Germinal center (tissue), 1 donor: ENCODE measurements at regions not wholly inside any gene's neighbourhood (a gene's known extent, or its start where the extent isn't known, plus 50 kb on each side); places are given as distances from the start of the nearest gene placed in this dataset.
"Not testable (repeated sequence)": the region's sequence is repeated elsewhere in the genome, so short reads cannot be mapped to it uniquely, and the experiment has no call there.

Experiments used
- DNase-seq: peaks from one replicate; pipeline ENCODE4 v3.0.0; 2012; ENCODE audit warnings: mixed read lengths, low spot score

DNA sequence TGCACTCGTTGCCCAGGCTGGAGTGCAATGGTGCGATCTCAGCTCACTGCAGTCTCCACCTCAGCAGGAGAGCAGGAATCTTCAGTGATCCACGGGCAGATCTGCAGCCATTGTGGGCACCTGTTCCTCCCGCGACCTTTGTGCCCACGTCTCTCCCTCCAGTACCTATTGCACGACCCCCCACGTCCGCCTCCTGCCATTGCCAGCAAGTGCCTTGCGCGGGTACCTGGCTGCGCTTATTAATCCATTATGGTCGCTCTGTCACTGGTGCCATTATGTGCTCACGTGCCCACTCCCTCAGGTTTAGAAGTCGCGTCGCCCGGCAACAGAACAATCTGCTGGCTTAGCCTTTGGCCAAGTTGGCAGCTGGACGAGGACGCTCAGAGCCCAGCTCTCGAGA, 146.2 kb upstream of the C1QTNF3 start:
- not testable (repeated sequence) for DNase-seq

DNA sequence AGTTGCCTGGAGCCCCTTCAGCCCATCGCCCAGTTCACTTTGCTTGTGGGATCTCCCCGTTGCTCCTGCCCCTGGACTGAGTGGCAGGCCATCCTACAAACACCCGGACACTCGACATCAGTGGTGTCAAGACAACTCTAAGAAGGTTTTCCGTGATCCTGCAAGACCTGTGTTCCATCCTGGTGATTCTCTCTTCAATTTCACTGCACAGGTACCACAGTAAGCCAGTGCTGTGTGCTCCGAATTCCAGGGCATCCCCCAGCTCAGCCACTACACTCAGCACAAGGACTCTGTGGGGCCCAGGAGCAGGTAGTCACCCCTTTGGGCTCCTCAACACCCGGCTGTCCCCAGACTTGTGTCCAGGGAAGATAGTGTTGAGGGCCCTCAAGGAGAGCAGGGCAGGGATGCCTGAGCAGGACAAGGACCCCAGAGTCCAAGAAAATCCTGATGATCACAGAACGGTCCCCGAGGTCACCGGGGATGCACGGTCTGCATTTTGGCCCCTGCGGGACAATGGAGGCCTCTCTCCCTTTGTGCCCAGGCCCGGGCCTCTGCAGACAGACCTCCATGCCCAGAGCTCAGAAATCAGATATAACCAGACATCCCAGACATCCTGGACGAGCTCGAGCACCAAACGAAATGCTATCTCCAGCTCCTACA, 146.9 kb upstream of the C1QTNF3 start:
- DNase-seq = peak; percentile 2

GRCh38 chr5:34190466-34190865, 147.5 kb upstream of the C1QTNF3 start:
- DNase-seq = not testable (repeated sequence)

DNA sequence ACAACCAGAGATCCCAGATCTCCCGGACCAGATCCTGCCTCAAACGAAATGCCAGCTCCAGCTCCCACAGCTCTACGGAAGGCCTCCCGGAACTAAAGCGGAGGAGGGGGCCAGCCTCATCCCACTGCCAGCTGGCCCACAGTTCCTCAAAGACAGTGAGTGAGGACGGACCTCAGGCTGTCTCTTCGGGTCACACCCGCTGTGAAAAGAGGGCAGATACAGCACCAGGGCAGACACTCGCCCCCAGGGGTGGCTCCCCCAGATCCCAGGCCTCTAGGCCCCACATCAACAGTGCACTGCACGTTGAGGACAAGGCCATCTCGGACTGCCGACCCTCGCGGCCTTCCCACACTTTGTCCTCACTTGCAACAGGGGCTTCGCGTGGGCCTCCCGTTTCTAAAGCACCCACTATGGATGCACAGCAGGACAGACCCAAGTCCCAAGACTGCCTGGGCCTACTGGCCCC, 148.3 kb upstream of the C1QTNF3 start:
- not testable (repeated sequence) for DNase-seq

- not testable (repeated sequence) for DNase-seq
Measured at GRCh38 chr5:34192064-34192922, 149.3 kb upstream of the C1QTNF3 start.

DNA sequence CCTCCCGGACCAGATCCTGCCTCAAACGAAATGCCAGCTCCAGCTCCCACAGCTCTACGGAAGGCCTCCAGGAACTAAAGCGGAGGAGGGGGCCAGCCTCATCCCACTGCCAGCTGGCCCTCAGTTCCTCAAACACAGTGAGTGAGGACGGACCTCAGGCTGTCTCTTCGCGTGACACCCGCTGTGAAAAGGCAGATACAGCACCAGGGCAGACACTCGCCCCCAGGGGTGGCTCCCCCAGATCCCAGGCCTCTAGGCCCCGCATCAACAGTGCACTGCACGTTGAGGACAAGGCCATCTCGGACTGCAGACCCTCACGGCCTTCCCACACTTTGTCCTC, 149.9 kb upstream of the C1QTNF3 start:
- DNase-seq = not testable (repeated sequence)

DNA sequence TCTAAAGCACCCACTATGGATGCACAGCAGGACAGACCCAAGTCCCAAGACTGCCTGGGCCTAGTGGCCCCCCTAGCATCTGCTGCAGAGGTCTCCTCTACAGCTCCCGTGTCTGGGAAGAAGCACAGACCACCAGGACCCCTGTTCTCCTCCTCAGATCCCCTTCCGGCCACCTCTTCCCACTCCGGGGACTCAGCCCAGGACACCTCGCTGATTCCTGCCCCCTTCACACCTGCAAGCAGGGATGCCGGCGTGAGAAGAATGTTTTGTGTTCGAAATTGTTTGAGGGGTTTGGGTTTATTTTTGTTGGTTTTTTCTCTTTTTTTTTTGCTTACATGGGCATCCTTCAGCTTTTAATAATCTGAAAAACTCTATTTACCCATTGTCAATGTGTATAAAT, 150.3 kb upstream of the C1QTNF3 start:
- not testable (repeated sequence) for DNase-seq

DNA sequence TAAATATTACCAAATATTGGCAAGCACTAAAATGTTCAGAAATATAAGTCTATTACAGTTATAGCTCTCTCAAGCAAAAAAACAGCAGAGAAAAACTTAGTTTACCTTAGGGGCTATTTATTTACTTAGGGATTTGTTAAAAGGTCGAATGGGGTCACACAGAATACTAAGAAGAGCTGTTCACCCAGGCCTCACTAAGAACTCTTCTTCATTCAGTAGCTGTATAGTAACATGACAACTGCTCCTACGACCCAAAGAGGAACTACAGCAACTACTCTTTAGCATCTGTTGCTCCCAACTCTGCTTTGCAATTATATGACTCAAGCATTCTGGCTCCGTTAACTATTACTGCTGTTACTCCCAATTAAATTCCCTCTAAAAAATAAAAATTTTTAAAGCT, 150.8 kb upstream of the C1QTNF3 start:
- DNase-seq = not testable (repeated sequence)

GRCh38 chr5:34196091-34196490, 153.1 kb upstream of the C1QTNF3 start:
- not testable (repeated sequence) for DNase-seq

GRCh38 chr5:34205347-34205746, 162.3 kb upstream of the C1QTNF3 start:
- not testable (repeated sequence) for DNase-seq

DNA sequence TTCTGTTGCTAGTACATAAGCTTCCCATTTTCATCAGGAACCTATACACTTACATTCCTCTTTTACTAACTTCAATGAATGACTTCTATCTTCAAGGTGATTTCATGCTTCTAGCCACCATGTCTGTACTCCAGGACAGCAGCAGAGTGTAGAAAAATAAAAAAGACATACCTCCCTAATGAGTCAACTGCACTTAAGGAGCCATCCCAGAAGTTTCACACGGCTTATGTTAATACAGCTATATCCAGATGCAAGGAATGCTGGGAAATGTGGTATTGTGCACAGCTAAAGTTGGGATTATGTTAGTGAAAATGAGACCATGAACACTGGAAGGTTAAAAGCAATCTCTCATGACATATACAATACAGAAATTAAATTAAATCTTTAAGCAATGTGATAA, 174.4 kb upstream of the C1QTNF3 start:
- DNase-seq = not testable (repeated sequence)

DNA sequence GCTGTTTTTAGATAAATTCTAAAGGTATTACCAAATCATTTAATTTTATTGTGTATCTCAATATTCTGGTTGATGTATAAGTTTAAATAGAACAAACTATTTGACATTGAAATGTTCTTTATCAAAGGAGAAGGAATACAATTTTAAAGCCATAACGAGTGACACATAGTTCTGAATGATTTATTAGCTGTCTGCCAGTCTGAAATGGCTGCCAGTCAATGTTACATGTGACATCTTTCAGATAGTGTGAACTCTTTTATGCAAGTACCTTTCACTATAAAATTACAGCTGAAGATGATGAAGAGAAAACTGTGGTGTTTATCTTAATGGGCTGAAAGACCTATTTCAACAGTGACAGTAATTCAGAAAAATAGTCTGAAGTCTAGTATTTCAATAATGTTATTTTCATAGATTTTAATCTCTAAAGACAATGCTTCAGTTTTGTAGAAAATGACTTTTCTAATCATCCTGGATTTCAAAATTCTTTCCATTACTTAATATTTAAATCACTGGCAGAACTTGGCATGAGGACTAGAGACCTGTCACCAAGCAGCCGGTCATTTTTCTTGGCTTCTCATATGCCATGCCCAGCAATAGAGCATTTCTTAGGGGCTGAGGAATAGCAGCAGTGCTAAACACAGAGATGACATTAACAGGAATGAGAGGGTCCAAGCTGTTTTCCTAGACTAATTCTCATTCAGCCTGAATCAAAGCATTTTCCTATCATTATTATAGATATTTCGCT, 178.5 kb upstream of the C1QTNF3 start:
- not testable (repeated sequence) for DNase-seq

GRCh38 chr5:34223158-34223557, 180.1 kb upstream of the C1QTNF3 start:
- not testable (repeated sequence) for DNase-seq

DNA sequence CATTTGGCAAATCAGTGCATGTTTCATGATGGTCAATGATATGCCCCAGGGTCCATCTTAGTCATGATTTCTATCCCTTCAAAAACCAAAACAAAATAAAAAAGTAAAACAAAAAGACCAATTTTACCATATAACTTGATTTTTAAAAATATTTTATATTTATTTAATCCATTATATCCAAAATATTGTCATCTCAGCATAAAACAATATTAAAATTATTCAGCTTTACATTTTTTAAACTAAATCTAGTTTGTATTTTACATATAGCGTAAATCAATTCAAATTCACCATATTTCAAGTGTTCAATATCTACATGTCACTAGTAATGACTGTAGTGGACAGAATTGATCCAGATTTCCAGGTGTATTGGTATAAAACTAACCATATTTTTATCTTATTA, 187.4 kb upstream of the C1QTNF3 start:
- not testable (repeated sequence) for DNase-seq

DNA sequence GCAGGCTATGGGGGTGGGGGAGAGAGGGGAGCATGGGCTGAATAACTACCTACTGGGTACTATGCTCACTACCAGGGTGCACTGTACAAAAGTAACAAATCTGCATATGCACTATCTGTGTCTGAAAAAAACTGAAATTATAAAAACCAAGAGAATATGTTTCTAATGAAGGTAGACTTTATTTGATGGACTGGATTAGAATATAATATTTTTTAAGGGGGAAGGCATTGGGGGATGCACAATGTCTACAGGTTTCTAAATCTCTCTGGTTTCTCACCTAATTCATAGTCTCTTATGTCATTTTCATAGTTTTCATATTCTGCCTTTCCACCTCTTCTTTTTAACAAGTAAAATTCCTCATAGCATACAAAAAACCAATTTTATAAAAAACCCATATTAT, 200.8 kb upstream of the C1QTNF3 start:
- not testable (repeated sequence) for DNase-seq

GRCh38 chr5:34244281-34245031, 201.4 kb upstream of the C1QTNF3 start:
- not testable (repeated sequence) for DNase-seq

- not testable (repeated sequence) for DNase-seq
Measured at GRCh38 chr5:34245032-34245394, 202.0 kb upstream of the C1QTNF3 start.

DNA sequence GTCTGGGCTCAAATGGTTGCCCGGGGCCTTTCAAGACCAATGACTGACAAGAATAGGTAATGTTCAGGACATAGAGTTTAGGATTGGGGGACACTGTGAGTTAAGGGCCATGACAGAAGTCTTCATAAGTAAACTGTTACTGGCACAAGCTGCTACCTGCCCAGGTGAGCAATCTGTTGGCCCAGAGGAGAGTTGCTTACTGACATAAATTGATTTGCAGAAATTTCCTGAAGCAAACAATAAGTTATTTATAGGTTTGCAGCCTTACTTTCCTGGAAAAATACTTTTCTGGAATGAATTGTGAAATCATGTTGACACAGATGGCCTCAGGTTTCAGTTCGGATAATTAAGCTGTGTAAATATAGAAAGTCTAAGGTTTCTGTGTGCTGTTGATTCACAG, 202.8 kb upstream of the C1QTNF3 start:
- not testable (repeated sequence) for DNase-seq

DNA sequence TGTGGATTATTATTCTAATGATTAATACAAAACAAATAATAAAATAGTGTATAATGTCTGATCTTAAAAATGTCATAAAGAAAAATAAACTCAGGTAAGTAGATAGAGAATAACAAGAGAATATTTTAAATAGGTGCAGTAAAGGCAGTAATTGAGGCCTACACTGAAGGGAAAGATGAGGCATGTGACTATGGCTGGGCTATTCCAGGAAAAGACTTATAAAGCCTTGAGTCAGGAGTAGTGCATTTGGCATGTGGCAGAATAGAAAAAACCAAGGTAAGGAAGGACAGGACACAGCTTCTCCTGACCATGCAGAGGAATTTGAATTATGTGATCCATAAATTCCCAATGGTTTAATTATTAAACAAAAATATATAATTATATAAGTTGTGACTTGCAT, 215.6 kb upstream of the C1QTNF3 start:
- not testable (repeated sequence) for DNase-seq

DNA sequence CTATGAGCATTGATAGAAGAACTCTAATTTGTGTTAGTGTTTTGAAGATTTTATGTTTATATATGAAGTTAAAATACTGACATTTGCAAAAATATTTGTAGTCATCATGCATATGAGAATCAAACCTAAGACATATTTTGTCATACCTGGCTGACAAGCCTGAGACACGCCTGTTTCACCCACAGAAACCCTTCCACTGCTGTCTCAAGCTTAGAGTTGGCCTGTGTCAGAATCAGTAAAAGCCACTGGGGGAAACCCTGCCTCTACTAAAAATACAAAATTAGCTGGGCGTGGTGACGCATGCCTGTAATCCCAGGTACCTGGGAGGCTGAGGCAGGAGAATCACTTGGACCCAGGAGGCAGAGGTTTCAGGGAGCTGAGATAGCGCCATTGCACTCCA, 218.0 kb upstream of the C1QTNF3 start:
- DNase-seq = not testable (repeated sequence)

DNA sequence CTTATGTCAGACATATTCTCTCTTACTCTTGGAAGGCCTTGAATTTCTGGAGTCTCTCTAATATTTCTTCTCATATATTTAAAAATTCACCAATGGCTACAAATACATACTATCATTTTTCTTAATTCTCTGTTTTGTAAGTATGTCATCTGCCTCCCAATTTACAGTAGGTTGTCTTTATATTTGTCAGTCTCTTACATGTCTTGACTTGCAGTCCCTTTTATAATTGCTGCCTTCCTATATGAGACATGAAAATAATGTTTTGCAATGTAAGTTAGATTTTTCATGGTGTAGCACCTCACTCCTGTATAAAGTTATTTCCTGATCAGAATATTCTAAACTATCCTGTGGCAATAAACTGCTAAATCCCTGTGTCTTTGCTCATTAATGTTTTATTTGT, 223.1 kb upstream of the C1QTNF3 start:
- not testable (repeated sequence) for DNase-seq

GRCh38 chr5:34296759-34297158, 253.7 kb upstream of the C1QTNF3 start:
- not testable (repeated sequence) for DNase-seq
